Ectodermal cell (in vitro differentiated cells): ENCODE measurements at regions not wholly inside any gene's neighbourhood (a gene's known extent, or its start where the extent isn't known, plus 50 kb on each side); places are given as distances from the start of the nearest gene placed in this dataset.

Experiments
- H3K27ac ChIP-seq: 2 replicates; pipeline ENCODE4 v1.7.0; 2013; ENCODE audit warnings: mild to moderate bottlenecking, low read depth, low read length; ENCODE audit not compliant: insufficient read depth, poor library complexity, severe bottlenecking
- H3K27me3 ChIP-seq: 2 replicates; pipeline ENCODE4 v1.7.0; 2013; ENCODE audit warnings: mild to moderate bottlenecking, low read length; ENCODE audit not compliant: insufficient read depth, control insufficient read depth, poor library complexity, severe bottlenecking
- H3K36me3 ChIP-seq: one replicate; pipeline ENCODE4 v1.7.0; 2013; ENCODE audit warnings: low read length; ENCODE audit not compliant: control insufficient read depth, insufficient read depth
- H3K4me1 ChIP-seq: one replicate; pipeline ENCODE4 v1.7.0; 2013; ENCODE audit warnings: low read length; ENCODE audit not compliant: control insufficient read depth, insufficient read depth
- H3K4me3 ChIP-seq: 2 replicates; pipeline ENCODE4 v1.7.0; 2013; ENCODE audit warnings: low read depth, low read length, control low read depth; ENCODE audit not compliant: insufficient read depth
- H3K9me3 ChIP-seq: 2 replicates; pipeline ENCODE4 v1.7.0; 2013; ENCODE audit warnings: mild to moderate bottlenecking, low read length, moderate library complexity; ENCODE audit not compliant: control insufficient read depth
- WGBS, 2 experiments: methylation state at CpG; one replicate each; pipeline ENCODE4 v1.1.7; 2013; ENCODE audit warnings: missing lambda C conversion rate in 2 of 2; 5-methylcytosine and 5-hydroxymethylcytosine counted together

- Histone ChIP-seq H3K9me3 (no peaks in the 10 kb centered on the region), H3K27ac (no peak overlapping the region), H3K4me1 (peaks cover 10% of the 10 kb centered on the region), H3K27me3 (no peaks in the 10 kb centered on the region), H3K36me3 (no peaks in the 10 kb centered on the region), H3K4me3 (no peak overlapping the region)
- WGBS, 2 experiments: 92 to 98% methylated on average over 2 of the region's 3 CpGs
Measured at GRCh38 chr2:16136461-16137035, 196.2 kb downstream of the MYCN start.

GRCh38 chr2:16135913-16136310, 195.6 kb downstream of the MYCN start:
- 91 to 94% methylated on average over 1 of the region's 1 CpG for WGBS, 2 experiments
- Histone ChIP-seq H3K4me3 (no peak overlapping the region), H3K36me3 (no peaks in the 10 kb centered on the region), H3K9me3 (no peaks in the 10 kb centered on the region), H3K4me1 (peaks cover 10% of the 10 kb centered on the region), H3K27me3 (no peaks in the 10 kb centered on the region), H3K27ac (no peak overlapping the region)

GRCh38 chr2:16135196-16135912, 195.0 kb downstream of the MYCN start:
- Histone ChIP-seq H3K9me3 (no peaks in the 10 kb centered on the region), H3K36me3 (no peaks in the 10 kb centered on the region), H3K4me3 (no peak overlapping the region), H3K4me1 (peaks cover 10% of the 10 kb centered on the region), H3K27me3 (no peaks in the 10 kb centered on the region), H3K27ac (no peak overlapping the region)

GRCh38 chr2:16134436-16135165, 194.3 kb downstream of the MYCN start:
- H3K36me3 ChIP-seq: no peaks in the 10 kb centered on the region
- H3K9me3 ChIP-seq: no peaks in the 10 kb centered on the region
- 95 to 96% methylated on average over 9 of the region's 9 CpGs for WGBS, 2 experiments
- no peaks in the 10 kb centered on the region for H3K27me3 ChIP-seq
- no peak overlapping the region for H3K4me3 ChIP-seq
- peaks cover 10% of the 10 kb centered on the region for H3K4me1 ChIP-seq
- H3K27ac ChIP-seq: no peak overlapping the region

GRCh38 chr2:16130906-16131400, 190.6 kb downstream of the MYCN start:
- Histone ChIP-seq H3K9me3 (no peaks in the 10 kb centered on the region), H3K27me3 (no peaks in the 10 kb centered on the region), H3K27ac (no peak overlapping the region), H3K4me3 (no peak overlapping the region), H3K4me1 (peaks cover 8% of the 10 kb centered on the region), H3K36me3 (no peaks in the 10 kb centered on the region)
- 85 to 89% methylated on average over 8 of the region's 8 CpGs for WGBS, 2 experiments

- no peaks in the 10 kb centered on the region for H3K36me3 ChIP-seq
- WGBS, 2 experiments: 91 to 93% methylated on average over 5 of the region's 5 CpGs
- H3K27ac ChIP-seq: no peak overlapping the region
- H3K9me3 ChIP-seq: no peaks in the 10 kb centered on the region
- no peak overlapping the region for H3K4me3 ChIP-seq
- no peaks in the 10 kb centered on the region for H3K27me3 ChIP-seq
- H3K4me1 ChIP-seq: peaks cover 9% of the 10 kb centered on the region
Measured at GRCh38 chr2:16130541-16130880, 190.2 kb downstream of the MYCN start.

GRCh38 chr2:16129716-16130540, 189.6 kb downstream of the MYCN start:
- H3K9me3 ChIP-seq: no peaks in the 10 kb centered on the region
- H3K4me1 ChIP-seq: peaks cover 9% of the 10 kb centered on the region
- 92 to 97% methylated on average over 8 of the region's 8 CpGs for WGBS, 2 experiments
- no peaks in the 10 kb centered on the region for H3K27me3 ChIP-seq
- H3K27ac ChIP-seq: no peak overlapping the region
- H3K4me3 ChIP-seq: no peak overlapping the region
- H3K36me3 ChIP-seq: no peaks in the 10 kb centered on the region

GRCh38 chr2:16128746-16129610, 188.6 kb downstream of the MYCN start:
- WGBS, 2 experiments: 86 to 88% methylated on average over 13 of the region's 13 CpGs
- Histone ChIP-seq H3K27ac (no peak overlapping the region), H3K4me3 (no peak overlapping the region), H3K36me3 (no peaks in the 10 kb centered on the region), H3K9me3 (no peaks in the 10 kb centered on the region), H3K4me1 (peaks cover 9% of the 10 kb centered on the region), H3K27me3 (no peaks in the 10 kb centered on the region)

- H3K36me3 ChIP-seq: no peaks in the 10 kb centered on the region
- H3K27me3 ChIP-seq: no peaks in the 10 kb centered on the region
- 93% methylated on average over 8 of the region's 8 CpGs for WGBS, 2 experiments
- H3K4me3 ChIP-seq: no peak overlapping the region
- no peak overlapping the region for H3K27ac ChIP-seq
- H3K4me1 ChIP-seq: peaks cover 9% of the 10 kb centered on the region
- H3K9me3 ChIP-seq: no peaks in the 10 kb centered on the region
Measured at GRCh38 chr2:16127958-16128357, 187.6 kb downstream of the MYCN start.
